Breast epithelium (tissue), 4 donors: ENCODE measurements at regions not wholly inside any gene's neighbourhood (a gene's known extent, or its start where the extent isn't known, plus 50 kb on each side); places are given as distances from the start of the nearest gene placed in this dataset.

ENCODE experiments used
- DNase-seq, 2 donors: peaks; one replicate each; pipeline ENCODE4 v3.0.0-alpha.2; 2019; ENCODE audit warnings: low spot score in 2 of 2
- H3K27ac ChIP-seq, 2 donors: fragments of 200-600 bp; sonication (generic) in 1 of 2; one replicate each; pipeline ENCODE4 v1.5.1; 2016 to 2019; ENCODE audit warnings: mild to moderate bottlenecking in 1 of 2
- H3K27me3 ChIP-seq, 2 donors: fragments of 200-600 bp; sonication (generic) in 1 of 2; one replicate each; pipeline versions ENCODE4 v1.5.1 to v1.6.0; 2017 to 2019; ENCODE audit warnings: control low read depth in 1 of 2, mild to moderate bottlenecking in 1 of 2
- H3K36me3 ChIP-seq: fragments of 200-600 bp; one replicate; pipeline ENCODE4 v1.5.1; 2019
- H3K4me1 ChIP-seq, 2 donors: fragments of 200-600 bp; sonication (generic); one replicate each; pipeline ENCODE4 v1.5.1; 2016 to 2019; ENCODE audit warnings: control low read depth in 1 of 2
- H3K4me3 ChIP-seq, 3 donors: fragments of 200-600 bp; sonication (generic); 1 replicate in 2 of 3; 2 replicates in 1 of 3; pipeline ENCODE4 v1.5.1; 2016 to 2019; ENCODE audit warnings: mild to moderate bottlenecking in 3 of 3, moderate library complexity in 2 of 3
- H3K9me3 ChIP-seq, 2 donors: fragments of 200-600 bp; sonication (generic) in 1 of 2; one replicate each; pipeline ENCODE4 v1.5.1; 2016 to 2019; ENCODE audit warnings: control low read depth in 1 of 2
- POLR2A ChIP-seq: fragments of 450-650 bp; IDR thresholded peaks from one replicate; pipeline ENCODE4 v1.6.1; 2016; ENCODE audit warnings: antibody characterized with exemption, mild to moderate bottlenecking, moderate library complexity
- POLR2AphosphoS5 ChIP-seq, 3 donors: sonication (generic); formaldehyde crosslinking; IDR thresholded peaks; one replicate each; pipeline ENCODE4 v1.6.1; 2017; ENCODE audit warnings: antibody characterized with exemption in 3 of 3
- intact Hi-C: fragments of 100-400 bp; cut with DNase I; formaldehyde crosslinking; loops from one replicate; pipeline ENCODE4 v1.15.1; 2023; ENCODE audit warnings: low total_unique reads
- TF ChIP-seq, protein P1 (sequence below), 3 donors: fragments of 450-650 bp; IDR thresholded peaks; one replicate each; pipeline ENCODE4 v1.5.1; 2016 to 2017; ENCODE audit warnings: antibody characterized with exemption in 3 of 3, mild to moderate bottlenecking in 3 of 3, moderate library complexity in 3 of 3

- intact Hi-C loops = no loop called here
- Histone ChIP-seq H3K27me3 (no peaks in the 10 kb centered on the region), H3K9me3 (no peaks in the 10 kb centered on the region), H3K36me3 (no peaks in the 10 kb centered on the region), H3K4me3 (no peak overlapping the region), H3K27ac (no peak overlapping the region), H3K4me1 (no peaks in the 10 kb centered on the region)
- no peak for DNase-seq
- TF ChIP-seq, protein P1, sequence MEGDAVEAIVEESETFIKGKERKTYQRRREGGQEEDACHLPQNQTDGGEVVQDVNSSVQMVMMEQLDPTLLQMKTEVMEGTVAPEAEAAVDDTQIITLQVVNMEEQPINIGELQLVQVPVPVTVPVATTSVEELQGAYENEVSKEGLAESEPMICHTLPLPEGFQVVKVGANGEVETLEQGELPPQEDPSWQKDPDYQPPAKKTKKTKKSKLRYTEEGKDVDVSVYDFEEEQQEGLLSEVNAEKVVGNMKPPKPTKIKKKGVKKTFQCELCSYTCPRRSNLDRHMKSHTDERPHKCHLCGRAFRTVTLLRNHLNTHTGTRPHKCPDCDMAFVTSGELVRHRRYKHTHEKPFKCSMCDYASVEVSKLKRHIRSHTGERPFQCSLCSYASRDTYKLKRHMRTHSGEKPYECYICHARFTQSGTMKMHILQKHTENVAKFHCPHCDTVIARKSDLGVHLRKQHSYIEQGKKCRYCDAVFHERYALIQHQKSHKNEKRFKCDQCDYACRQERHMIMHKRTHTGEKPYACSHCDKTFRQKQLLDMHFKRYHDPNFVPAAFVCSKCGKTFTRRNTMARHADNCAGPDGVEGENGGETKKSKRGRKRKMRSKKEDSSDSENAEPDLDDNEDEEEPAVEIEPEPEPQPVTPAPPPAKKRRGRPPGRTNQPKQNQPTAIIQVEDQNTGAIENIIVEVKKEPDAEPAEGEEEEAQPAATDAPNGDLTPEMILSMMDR (IDR thresholded peaks at IDR 0.05) = no peak
- no peak for TF ChIP-seq POLR2AphosphoS5 (IDR thresholded peaks at IDR 0.05)
- TF ChIP-seq POLR2A = no peak
These were observed 71.1 kb upstream of the TFEC start for GRCh38 chr7:116101704-116102103.

DNA sequence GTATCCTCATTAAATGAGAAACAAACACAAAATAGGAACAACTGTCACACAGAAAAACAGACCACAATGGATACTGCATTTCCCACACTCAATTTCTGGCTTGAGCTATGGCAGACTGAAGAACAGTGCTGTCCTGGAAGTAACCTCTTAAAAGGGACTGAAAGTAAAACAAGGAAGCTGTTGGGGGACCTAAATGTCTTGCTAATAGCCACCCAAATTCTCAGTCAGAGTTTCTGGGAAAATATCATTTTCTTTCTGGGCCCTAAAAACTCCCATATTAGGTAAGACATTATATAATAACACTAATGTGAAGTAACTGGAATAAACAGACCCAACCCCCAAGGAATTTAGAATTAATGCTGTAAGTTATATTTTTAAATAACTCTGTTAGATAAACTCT lies 80.9 kb upstream of the TFEC start:
- no peaks in the 10 kb centered on the region for H3K4me1 ChIP-seq
- intact Hi-C loops = no loop called here
- TF ChIP-seq POLR2AphosphoS5 (IDR thresholded peaks at IDR 0.05) (no peak), POLR2A (no peak)
- TF ChIP-seq, protein P1 (IDR thresholded peaks at IDR 0.05) = no peak

GRCh38 chr7:116113310-116113709 lies 82.7 kb upstream of the TFEC start:
- Histone ChIP-seq H3K27me3 (peaks cover 0 to 4% of the 10 kb centered on the region in 2 donors), H3K4me1 (no peaks in the 10 kb centered on the region), H3K9me3 (no peaks in the 10 kb centered on the region), H3K27ac (no peak overlapping the region), H3K4me3 (no peak overlapping the region), H3K36me3 (no peaks in the 10 kb centered on the region)
- TF ChIP-seq, protein P1 (IDR thresholded peaks at IDR 0.05) = no peak
- TF ChIP-seq POLR2AphosphoS5 (IDR thresholded peaks at IDR 0.05) = no peak
- TF ChIP-seq POLR2A = no peak
- no peak for DNase-seq
- intact Hi-C loops = no loop called here

More for the DNA sequence above, 80.9 kb upstream of the TFEC start:
- Histone ChIP-seq H3K27me3 (peaks cover 0 to 4% of the 10 kb centered on the region in 2 donors), H3K27ac (no peak overlapping the region), H3K4me3 (no peak overlapping the region), H3K9me3 (no peaks in the 10 kb centered on the region), H3K36me3 (no peaks in the 10 kb centered on the region)
- DNase-seq = no peak

GRCh38 chr7:116120839-116121238 lies 89.5 kb upstream of the TES start:
- DNase-seq = no peak
- Histone ChIP-seq H3K36me3 (no peaks in the 10 kb centered on the region), H3K4me3 (no peak overlapping the region), H3K27me3 (no peaks in the 10 kb centered on the region), H3K27ac (no peak overlapping the region), H3K9me3 (no peaks in the 10 kb centered on the region), H3K4me1 (no peaks in the 10 kb centered on the region)
- TF ChIP-seq POLR2AphosphoS5 (IDR thresholded peaks at IDR 0.05) (no peak), POLR2A (no peak)
- TF ChIP-seq, protein P1 (IDR thresholded peaks at IDR 0.05) = no peak
- intact Hi-C loops = no loop called here

- no peak for DNase-seq
- Histone ChIP-seq H3K9me3 (peaks cover 0 to 2% of the 10 kb centered on the region in 2 donors), H3K27ac (no peak overlapping the region), H3K27me3 (no peaks in the 10 kb centered on the region), H3K36me3 (no peaks in the 10 kb centered on the region), H3K4me3 (no peak overlapping the region), H3K4me1 (no peaks in the 10 kb centered on the region)
- intact Hi-C loops = no loop called here
- TF ChIP-seq POLR2A (no peak), POLR2AphosphoS5 (IDR thresholded peaks at IDR 0.05) (no peak)
- TF ChIP-seq, protein P1 (IDR thresholded peaks at IDR 0.05) = peak in 2 of 3 donors; percentile 13 to 38
These were observed 87.3 kb upstream of the TES start for GRCh38 chr7:116122972-116123595.
